IPS-15b (cell line): ENCODE measurements at regions not wholly inside any gene's neighbourhood (a gene's known extent, or its start where the extent isn't known, plus 50 kb on each side); places are given as distances from the start of the nearest gene placed in this dataset.

Experiments used
- H3K27me3 ChIP-seq: one replicate; pipeline ENCODE4 v1.6.1; 2013; ENCODE audit warnings: low read length; ENCODE audit not compliant: control insufficient read depth, insufficient read depth
- H3K36me3 ChIP-seq: one replicate; pipeline ENCODE4 v1.6.1; 2013; ENCODE audit warnings: low read length; ENCODE audit not compliant: control insufficient read depth, insufficient read depth
- H3K4me1 ChIP-seq: one replicate; pipeline ENCODE4 v1.6.1; 2013; ENCODE audit warnings: mild to moderate bottlenecking, low read length; ENCODE audit not compliant: control insufficient read depth, insufficient read depth
- H3K4me3 ChIP-seq: one replicate; pipeline ENCODE4 v1.5.1; 2013; ENCODE audit warnings: low read depth, low read length
- H3K9ac ChIP-seq: one replicate; pipeline ENCODE4 v1.6.1; 2013; ENCODE audit warnings: low read depth, mild to moderate bottlenecking, low read length
- H3K9me3 ChIP-seq: one replicate; pipeline ENCODE4 v1.6.1; 2013; ENCODE audit warnings: mild to moderate bottlenecking, low read length; ENCODE audit not compliant: control insufficient read depth, insufficient read depth

DNA sequence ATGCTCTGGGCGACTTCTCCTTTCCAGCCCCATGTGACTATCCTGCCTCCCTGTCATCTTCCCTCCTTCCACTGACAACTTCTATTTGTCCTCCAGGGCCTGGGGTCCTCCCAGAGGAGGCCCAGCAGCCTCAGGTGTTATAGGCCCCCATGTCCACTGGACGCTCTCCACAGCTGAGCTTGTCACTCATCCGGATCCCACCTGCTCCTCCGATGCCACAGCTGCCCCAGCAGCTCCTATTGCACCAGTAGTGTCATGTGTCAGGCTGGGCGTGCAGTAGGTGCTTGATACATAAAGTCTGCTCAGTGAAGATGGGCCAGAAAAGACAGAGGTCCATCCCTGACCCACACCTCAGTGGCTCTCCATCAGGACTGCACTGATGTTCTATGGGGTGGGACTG, 305.7 kb upstream of the MYT1L start:
- Histone ChIP-seq H3K4me1 (no peaks in the 10 kb centered on the region), H3K9ac (no peak overlapping the region), H3K36me3 (no peaks in the 10 kb centered on the region), H3K9me3 (no peaks in the 10 kb centered on the region), H3K27me3 (no peaks in the 10 kb centered on the region), H3K4me3 (no peak overlapping the region)

GRCh38 chr2:2635025-2635528, 304.0 kb upstream of the MYT1L start:
- no peaks in the 10 kb centered on the region for H3K36me3 ChIP-seq
- no peak overlapping the region for H3K4me3 ChIP-seq
- no peaks in the 10 kb centered on the region for H3K9me3 ChIP-seq
- H3K27me3 ChIP-seq, result no peaks in the 10 kb centered on the region
- H3K4me1 ChIP-seq, result no peaks in the 10 kb centered on the region
- no peak overlapping the region for H3K9ac ChIP-seq

DNA sequence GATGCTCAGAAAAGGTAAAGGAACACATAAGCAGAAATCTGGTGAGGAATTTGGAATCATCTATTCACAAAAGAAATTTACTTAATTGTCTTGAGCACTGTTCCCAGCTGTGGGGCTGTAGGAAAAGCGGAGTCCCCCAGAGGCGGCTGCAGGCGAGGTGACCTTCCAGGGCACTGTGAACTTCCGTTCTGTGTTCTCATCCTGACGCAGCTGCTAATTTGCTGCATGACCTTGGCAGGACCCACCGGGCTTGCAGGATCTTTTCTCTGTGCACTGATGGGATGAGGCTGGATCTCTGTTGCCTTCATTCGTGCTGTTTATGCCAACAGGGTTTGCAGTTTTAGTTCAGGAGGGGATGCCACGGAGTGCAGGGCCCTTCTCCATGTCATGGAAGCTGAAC, 301.9 kb upstream of the MYT1L start:
- Histone ChIP-seq H3K27me3 (no peaks in the 10 kb centered on the region), H3K9ac (no peak overlapping the region), H3K36me3 (no peaks in the 10 kb centered on the region), H3K4me1 (no peaks in the 10 kb centered on the region), H3K9me3 (no peaks in the 10 kb centered on the region), H3K4me3 (no peak overlapping the region)

GRCh38 chr2:2623939-2624338, 292.9 kb upstream of the MYT1L start:
- Histone ChIP-seq H3K4me3 (no peak overlapping the region), H3K36me3 (no peaks in the 10 kb centered on the region), H3K9me3 (no peaks in the 10 kb centered on the region), H3K9ac (no peak overlapping the region), H3K27me3 (no peaks in the 10 kb centered on the region), H3K4me1 (no peaks in the 10 kb centered on the region)

- Histone ChIP-seq H3K27me3 (no peaks in the 10 kb centered on the region), H3K9ac (no peak overlapping the region), H3K36me3 (no peaks in the 10 kb centered on the region), H3K9me3 (no peaks in the 10 kb centered on the region), H3K4me1 (no peaks in the 10 kb centered on the region), H3K4me3 (no peak overlapping the region)
Measured at GRCh38 chr2:2621855-2622254, 290.8 kb upstream of the MYT1L start.

DNA sequence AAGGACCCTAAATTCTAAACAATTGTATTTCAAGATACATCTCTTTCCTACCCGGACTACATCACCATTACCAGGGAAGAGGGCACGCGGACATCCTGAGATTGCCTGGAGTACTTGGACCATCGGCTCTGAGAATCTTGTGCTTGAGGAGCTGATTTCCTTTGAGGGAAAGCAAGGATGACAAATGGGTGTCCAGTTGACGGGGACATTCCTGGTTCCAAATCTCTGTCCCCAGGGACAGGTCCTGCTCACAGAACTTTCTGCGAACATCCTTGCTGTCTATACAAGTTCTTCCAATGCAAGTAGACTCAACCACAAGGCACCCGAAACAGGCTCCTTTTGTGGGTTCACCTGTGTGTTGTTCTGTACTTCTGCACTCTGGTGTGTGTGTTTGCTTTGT, 289.5 kb upstream of the MYT1L start:
- Histone ChIP-seq H3K4me3 (no peak overlapping the region), H3K9ac (no peak overlapping the region), H3K36me3 (no peaks in the 10 kb centered on the region), H3K4me1 (no peaks in the 10 kb centered on the region), H3K9me3 (no peaks in the 10 kb centered on the region), H3K27me3 (no peaks in the 10 kb centered on the region)

GRCh38 chr2:2619995-2620394, 288.9 kb upstream of the MYT1L start:
- H3K36me3 ChIP-seq, result no peaks in the 10 kb centered on the region
- H3K27me3 ChIP-seq, result no peaks in the 10 kb centered on the region
- H3K9ac ChIP-seq, result no peak overlapping the region
- no peaks in the 10 kb centered on the region for H3K9me3 ChIP-seq
- H3K4me3 ChIP-seq, result no peak overlapping the region
- no peaks in the 10 kb centered on the region for H3K4me1 ChIP-seq

DNA sequence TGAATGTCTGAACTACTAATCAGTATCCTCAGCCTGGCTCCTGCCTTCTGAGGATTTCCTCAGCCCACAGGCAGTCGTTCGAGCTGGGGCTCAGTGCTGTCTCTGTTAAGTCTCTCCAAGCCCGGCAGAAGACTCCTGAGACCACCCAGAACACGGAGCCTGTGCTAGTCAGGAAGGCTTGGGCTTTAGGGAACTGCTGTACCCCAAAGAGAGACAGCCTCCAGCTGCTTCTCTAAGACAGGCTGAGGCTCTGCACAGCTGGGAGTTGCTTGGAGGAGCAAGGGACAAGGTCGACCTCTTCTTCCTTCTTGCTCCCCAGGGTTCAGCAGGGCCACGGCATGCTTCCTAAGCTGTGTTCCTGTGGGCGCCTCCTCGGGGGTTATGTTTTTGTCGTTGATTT, 283.4 kb upstream of the MYT1L start:
- H3K27me3 ChIP-seq, result no peaks in the 10 kb centered on the region
- no peak overlapping the region for H3K9ac ChIP-seq
- H3K9me3 ChIP-seq, result no peaks in the 10 kb centered on the region
- H3K4me3 ChIP-seq, result no peak overlapping the region
- H3K4me1 ChIP-seq, result no peaks in the 10 kb centered on the region
- no peaks in the 10 kb centered on the region for H3K36me3 ChIP-seq

DNA sequence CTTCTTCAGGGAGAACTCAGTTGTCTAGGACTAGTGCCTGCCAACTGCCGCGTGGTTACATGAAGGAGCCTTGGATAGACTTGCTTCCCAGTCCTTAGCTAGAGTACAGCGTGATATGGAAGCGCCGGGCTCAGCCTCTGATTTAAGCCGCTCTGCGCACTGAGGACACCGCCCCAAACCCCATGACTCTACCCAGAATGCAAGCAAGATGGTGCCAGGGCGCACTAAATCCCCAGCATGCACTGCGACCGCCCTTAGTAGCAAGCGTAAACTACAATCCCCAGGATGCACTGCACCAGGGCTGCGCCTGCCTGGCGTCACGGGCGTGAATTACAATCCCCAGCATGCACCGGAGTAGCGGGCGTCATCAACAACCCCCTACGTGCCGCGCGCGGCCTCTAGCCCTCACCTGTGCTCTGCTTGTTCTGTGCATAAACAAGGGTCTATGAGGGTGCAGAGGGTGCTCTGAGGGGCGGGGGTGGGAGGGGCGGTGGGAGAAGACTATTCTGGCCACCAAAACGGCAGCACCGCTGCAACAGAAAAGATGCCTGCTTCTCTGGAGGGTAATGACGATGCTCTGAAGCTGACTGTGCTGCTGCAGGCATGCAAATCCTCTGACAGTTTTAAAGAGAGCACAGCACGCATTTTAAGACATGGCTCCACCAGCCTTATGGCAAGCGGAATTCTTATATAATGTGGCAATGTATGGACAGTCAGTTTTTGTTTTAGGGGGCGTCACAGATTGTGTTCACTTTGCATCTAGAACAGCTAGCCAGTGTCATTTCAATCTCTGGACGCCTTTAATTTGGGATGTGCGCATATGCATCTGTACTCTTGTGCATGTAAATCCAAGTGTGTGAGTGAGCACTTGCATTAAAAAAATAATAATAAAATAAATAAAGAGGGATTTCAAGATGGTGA, 282.5 kb upstream of the MYT1L start:
- peak overlapping the region; percentile 66 for H3K4me3 ChIP-seq
- no peaks in the 10 kb centered on the region for H3K27me3 ChIP-seq
- H3K4me1 ChIP-seq, result no peaks in the 10 kb centered on the region
- no peaks in the 10 kb centered on the region for H3K36me3 ChIP-seq
- H3K9ac ChIP-seq, result peak overlapping the region; percentile 32
- no peaks in the 10 kb centered on the region for H3K9me3 ChIP-seq

- H3K9ac ChIP-seq, result no peak overlapping the region
- no peaks in the 10 kb centered on the region for H3K9me3 ChIP-seq
- H3K4me3 ChIP-seq, result no peak overlapping the region
- H3K4me1 ChIP-seq, result no peaks in the 10 kb centered on the region
- H3K27me3 ChIP-seq, result no peaks in the 10 kb centered on the region
- H3K36me3 ChIP-seq, result no peaks in the 10 kb centered on the region
Measured at GRCh38 chr2:2610751-2611150, 279.7 kb upstream of the MYT1L start.

- no peak overlapping the region for H3K4me3 ChIP-seq
- no peaks in the 10 kb centered on the region for H3K9me3 ChIP-seq
- H3K27me3 ChIP-seq, result no peaks in the 10 kb centered on the region
- H3K36me3 ChIP-seq, result no peaks in the 10 kb centered on the region
- H3K4me1 ChIP-seq, result no peaks in the 10 kb centered on the region
- H3K9ac ChIP-seq, result no peak overlapping the region
Measured at GRCh38 chr2:2600366-2600765, 269.3 kb upstream of the MYT1L start.

- H3K4me1 ChIP-seq, result no peaks in the 10 kb centered on the region
- H3K9ac ChIP-seq, result no peak overlapping the region
- H3K36me3 ChIP-seq, result no peaks in the 10 kb centered on the region
- H3K4me3 ChIP-seq, result no peak overlapping the region
- H3K27me3 ChIP-seq, result no peaks in the 10 kb centered on the region
- H3K9me3 ChIP-seq, result no peaks in the 10 kb centered on the region
Measured at GRCh38 chr2:2599441-2599840, 268.4 kb upstream of the MYT1L start.
